GM12865 (cell line): ENCODE measurements at regions not wholly inside any gene's neighbourhood (a gene's known extent, or its start where the extent isn't known, plus 50 kb on each side); places are given as distances from the start of the nearest gene placed in this dataset.
"Not testable (repeated sequence)": the region's sequence is repeated elsewhere in the genome, so short reads cannot be mapped to it uniquely, and the experiment has no call there.

Experiments
- DNase-seq: peaks from one replicate; pipeline ENCODE4 v3.0.0; 2010; ENCODE audit warnings: low read depth
- H3K4me3 ChIP-seq: 2 replicates; pipeline ENCODE4 v1.5.1; 2011; ENCODE audit warnings: mild to moderate bottlenecking, low read depth, low read length, control low read depth
- CTCF ChIP-seq: IDR thresholded peaks from 2 replicates; pipeline ENCODE4 v1.5.1; 2011; ENCODE audit warnings: low read length, control low read depth, low read depth, inconsistent platforms; ENCODE audit not compliant: insufficient read depth; ENCODE audit errors: missing control alignments

- no peak for DNase-seq
- TF ChIP-seq CTCF: no peak
- H3K4me3 ChIP-seq: no peak overlapping the region
Observed at GRCh38 chr18:8882632-8883408, 177.5 kb downstream of the MTCL1 start.

GRCh38 chr18:8883409-8883668 is 178.0 kb downstream of the MTCL1 start:
- H3K4me3 ChIP-seq: no peak overlapping the region
- no peak for DNase-seq
- no peak for TF ChIP-seq CTCF

GRCh38 chr18:8887877-8888276 is 182.5 kb downstream of the MTCL1 start:
- DNase-seq, H3K4me3 ChIP-seq: not testable (repeated sequence)

- TF ChIP-seq CTCF: no peak
- H3K4me3 ChIP-seq: no peak overlapping the region
- DNase-seq: no peak
Observed at GRCh38 chr18:8889489-8889888, 184.1 kb downstream of the MTCL1 start.

GRCh38 chr18:8890503-8890902 is 185.1 kb downstream of the MTCL1 start:
- not testable (repeated sequence) for DNase-seq, H3K4me3 ChIP-seq

GRCh38 chr18:8890957-8891464 is 185.7 kb downstream of the MTCL1 start:
- no peak for TF ChIP-seq CTCF
- no peak overlapping the region for H3K4me3 ChIP-seq
- DNase-seq: no peak

- no peak for DNase-seq
Observed at GRCh38 chr18:8893221-8893620, 187.9 kb downstream of the MTCL1 start.

More at GRCh38 chr18:8893221-8893620, 187.9 kb downstream of the MTCL1 start:
- no peak for TF ChIP-seq CTCF
- no peak overlapping the region for H3K4me3 ChIP-seq
